GM18868 (cell line): ENCODE measurements at regions not wholly inside any gene's neighbourhood (a gene's known extent, or its start where the extent isn't known, plus 50 kb on each side); places are given as distances from the start of the nearest gene placed in this dataset.

Experiments
- ATAC-seq: cut with Tn5 transposase; IDR thresholded peaks from one replicate; pipeline ENCODE4 v1.9.1; 2021; ENCODE audit warnings: mild to moderate bottlenecking, moderate library complexity; ENCODE audit not compliant: unreplicated experiment

- no peak for ATAC-seq
Observed at GRCh38 chr16:73240920-73241319, 193.0 kb upstream of the ZFHX3 start.

DNA sequence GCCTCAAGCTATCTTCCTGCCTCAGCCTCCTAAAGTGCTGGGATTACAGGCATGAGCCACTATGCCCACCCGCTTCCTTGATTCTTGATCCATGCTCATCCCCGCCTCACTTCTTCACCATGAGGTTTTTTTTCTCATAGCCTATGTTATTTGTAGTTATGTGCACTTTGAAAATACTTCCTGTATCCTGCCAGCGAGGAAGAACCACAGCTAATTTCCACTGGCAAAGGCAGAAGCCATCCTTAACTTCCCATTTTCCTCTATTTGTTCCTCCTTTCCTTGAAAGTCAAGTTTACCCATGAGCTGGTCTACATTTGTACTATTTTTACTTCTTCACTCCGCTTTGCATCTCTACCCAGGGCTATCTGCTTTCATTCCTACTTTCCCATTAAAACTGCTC lies 189.7 kb upstream of the ZFHX3 start:
- no peak for ATAC-seq

- ATAC-seq, result no peak
Observed at GRCh38 chr16:73234496-73234895, 186.6 kb upstream of the ZFHX3 start.

DNA sequence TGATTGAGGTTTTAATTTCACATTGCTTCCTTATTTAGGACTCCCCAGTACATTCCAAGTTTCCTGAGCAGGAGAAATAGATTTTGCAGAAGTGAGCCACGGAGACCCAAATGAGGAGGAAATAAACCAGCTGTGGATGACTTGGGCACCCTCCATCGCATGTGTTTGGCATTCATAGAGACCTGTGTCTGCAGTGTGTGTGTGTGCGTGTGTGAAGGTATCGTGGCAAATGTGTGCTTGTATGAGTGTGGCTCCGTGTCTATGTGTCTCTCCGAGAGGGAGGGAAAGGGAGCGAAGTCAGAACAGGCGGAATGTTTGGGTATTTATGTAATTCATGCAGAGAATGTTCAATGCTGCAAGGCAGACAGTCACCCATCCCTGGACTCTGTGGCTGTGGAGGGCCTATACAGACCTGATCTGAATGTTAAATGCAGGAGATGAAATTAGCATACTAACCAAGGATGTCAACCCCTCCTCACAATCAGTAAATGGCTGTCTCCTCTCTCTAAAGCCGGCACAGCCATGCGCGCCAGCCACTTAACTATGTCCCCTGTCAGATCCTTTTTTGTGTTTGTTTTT lies 186.0 kb upstream of the ZFHX3 start:
- no peak for ATAC-seq

DNA sequence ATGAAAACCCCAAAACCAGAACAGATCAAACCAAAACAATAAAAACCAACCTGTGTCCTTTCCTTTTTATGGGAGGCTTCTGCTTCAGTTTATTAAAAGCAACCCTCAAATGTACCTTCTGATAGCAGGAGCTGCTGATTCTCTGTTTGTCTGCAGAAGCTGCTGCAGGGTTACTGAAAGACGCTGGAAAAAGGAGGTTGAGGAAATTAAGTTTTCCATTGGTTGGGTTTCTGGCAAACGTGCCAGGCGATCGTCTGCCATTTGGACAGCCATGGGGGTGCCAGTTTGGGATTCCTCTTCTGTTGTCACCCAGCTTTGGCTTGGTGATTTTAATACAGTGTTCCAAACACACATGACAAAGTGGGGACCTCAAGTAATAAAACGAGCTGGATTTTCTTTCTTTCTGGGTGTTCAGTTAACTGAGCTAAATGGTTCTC lies 185.4 kb upstream of the ZFHX3 start:
- no peak for ATAC-seq

- ATAC-seq, result no peak
Observed at GRCh38 chr16:73232555-73233328, 184.8 kb upstream of the ZFHX3 start.

DNA sequence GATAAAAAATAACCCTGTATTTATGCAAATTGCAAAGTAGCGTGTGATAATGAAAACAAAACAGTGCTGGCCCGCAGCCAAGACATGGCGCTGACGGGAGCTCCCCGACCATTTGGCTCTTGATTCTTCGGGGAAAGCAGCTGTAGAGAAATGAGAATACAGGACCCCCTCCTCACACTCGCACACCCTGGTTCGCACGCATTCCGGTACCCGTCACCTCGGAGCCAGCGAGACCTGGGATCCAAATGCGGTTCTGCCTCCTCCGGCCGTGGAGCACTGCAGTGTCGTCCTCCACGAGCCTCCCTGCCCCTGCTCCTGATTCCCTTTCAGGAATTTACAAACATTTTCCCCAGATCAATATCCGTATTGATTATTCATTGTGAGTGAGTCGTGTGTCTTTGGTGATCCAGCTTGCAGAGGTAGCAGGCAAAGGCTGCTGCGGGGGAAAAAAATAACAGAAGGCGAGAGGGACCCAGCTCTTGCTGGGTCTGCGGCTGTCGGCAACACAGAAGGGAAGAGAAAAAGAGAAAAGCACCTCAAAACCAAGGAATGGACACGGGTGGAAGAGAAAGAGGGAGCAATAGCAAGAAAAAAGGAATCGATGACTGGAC lies 184.1 kb upstream of the ZFHX3 start:
- ATAC-seq, result no peak

DNA sequence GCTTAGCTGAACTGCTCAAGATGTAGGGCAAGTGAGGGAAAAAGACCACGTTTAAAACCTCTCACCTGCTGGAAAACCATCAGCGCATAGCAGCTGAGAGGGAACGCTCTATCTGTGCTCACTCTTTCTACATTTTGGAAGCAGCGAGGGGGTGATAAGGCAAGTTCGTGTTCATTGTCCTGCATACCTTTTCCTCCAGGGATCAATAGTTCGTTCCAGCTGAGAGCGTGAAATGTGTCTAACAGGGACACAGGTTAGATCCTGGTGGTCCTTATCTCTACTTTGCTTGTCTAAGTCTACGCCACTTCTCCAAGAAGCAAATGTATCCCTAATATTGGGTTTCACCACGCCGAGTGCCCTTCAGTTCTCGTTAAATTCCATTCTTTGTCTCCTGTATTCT lies 183.5 kb upstream of the ZFHX3 start:
- ATAC-seq, result no peak

DNA sequence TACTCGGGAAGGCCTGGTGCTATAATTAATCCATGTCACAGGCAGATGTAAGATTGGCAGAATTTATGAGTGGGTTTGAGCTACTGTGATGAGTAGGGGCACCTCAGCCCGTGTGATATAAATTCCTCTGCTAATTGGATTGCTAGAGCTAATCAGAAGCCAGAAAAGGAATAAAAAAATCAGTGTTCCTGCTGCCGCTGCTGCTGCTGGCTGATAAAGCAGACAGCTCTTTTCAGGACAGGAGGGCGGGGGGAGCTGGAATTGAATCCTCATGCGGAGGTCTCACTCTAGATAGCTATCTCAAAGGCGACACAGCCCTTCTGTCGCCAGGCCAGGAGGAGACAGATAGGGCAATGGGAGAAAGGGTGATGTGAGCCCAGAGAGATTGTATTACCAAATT lies 182.7 kb upstream of the ZFHX3 start:
- no peak for ATAC-seq

DNA sequence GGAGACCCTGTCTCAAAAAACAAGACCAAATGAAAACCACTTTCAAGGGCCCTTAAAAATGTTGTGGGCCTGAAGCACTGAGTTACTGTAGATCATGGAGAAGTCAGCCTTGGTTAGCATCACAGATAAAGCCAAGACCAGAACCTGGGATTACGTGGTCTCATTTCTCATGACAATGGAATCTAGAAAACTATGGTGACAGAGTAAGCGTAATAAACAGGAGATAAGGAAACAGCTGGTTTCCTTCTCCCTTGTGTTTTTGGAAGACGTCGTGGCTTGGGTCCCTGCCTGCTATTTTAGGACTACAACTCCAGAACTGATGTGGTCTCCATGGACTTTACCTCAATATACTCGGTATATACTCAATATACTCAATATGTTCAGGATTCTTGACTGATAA lies 180.7 kb upstream of the ZFHX3 start:
- ATAC-seq, result no peak

DNA sequence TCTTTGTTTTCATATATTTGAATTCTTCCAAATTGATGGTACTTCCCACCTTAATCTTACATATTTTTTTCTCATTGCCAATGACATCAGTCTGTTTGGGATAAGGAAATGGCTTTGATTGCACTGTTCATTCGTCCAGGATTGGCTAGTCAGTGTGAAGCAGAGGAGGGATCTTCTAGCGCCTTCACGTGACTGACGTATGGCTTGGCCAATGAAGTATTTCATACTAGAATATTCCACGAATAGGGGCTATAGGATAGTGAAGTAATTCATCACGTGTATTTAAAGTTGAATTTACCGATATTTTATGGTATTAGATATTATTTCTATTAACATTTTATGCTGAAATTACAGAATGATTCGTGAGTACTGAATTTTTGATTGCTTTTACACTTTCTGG lies 178.7 kb upstream of the ZFHX3 start:
- ATAC-seq, result no peak

- ATAC-seq, result no peak
Observed at GRCh38 chr16:73225983-73226382, 178.1 kb upstream of the ZFHX3 start.

DNA sequence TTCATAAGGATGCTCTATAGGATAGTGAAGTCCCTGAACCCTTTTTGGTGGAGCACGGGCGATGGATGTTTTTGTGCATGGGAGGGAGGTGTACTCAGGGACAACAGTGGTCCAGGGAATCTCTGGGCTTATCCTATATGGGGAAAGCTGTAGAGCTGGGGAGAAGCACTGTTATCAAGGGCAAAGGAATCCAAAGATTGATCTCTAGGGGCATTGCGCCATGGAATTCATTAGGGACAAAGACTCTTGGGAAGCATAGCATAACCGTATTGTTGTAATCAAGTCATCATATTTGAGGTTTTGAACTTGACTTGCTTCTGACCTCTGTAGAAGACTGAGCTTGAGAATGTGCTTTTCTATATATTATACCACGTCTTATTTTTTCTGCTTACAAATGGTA lies 172.9 kb upstream of the ZFHX3 start:
- ATAC-seq, result no peak

GRCh38 chr16:73219176-73219575 lies 171.2 kb upstream of the ZFHX3 start:
- no peak for ATAC-seq

GRCh38 chr16:73217654-73218053 lies 169.7 kb upstream of the ZFHX3 start:
- no peak for ATAC-seq

GRCh38 chr16:73216932-73217331 lies 169.0 kb upstream of the ZFHX3 start:
- ATAC-seq, result no peak

GRCh38 chr16:73215678-73216377 lies 167.9 kb upstream of the ZFHX3 start:
- ATAC-seq, result no peak

DNA sequence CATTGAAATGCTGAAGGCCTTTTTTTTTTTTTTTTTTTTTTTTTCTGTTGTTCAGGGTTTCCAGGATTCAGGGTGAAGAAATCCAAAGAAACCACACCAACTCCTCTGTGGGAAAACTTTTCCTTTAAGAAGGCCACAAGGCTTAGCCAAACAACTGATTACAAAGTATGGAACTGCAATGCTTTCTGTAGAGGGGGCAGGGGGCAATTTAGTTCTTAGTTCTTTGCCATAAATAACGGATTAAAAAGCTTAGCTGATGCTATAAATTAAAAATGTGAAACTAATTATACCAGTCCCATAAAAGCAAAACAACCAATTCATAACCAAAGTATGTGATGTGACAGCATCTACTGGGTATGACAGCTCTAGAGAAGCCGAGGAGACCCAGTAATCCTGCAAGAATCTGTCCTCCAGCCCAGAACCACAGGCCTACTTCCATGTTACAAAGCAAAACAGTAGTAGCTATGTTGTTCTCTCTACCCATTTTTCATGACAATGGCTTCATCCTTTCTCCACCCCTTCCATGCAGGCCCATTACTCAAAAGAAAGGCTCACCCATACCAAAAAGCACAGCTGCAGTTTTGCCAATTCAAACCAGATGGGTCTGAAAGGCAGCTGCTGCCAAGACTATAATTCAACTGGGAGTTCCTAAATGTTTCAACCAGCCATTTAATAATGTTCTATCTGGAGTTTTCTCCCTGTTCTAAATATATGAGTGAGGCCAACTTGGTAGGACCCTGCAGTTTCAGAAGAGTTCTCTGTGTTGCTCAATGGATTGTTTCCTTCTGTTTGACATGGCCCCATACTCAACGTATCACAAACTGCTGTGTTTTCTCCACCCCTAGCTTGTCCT lies 167.1 kb upstream of the ZFHX3 start:
- ATAC-seq, result no peak

- no peak for ATAC-seq
Observed at GRCh38 chr16:73213732-73214455, 166.0 kb upstream of the ZFHX3 start.

- ATAC-seq, result no peak
Observed at GRCh38 chr16:73212431-73212830, 164.5 kb upstream of the ZFHX3 start.
